ENCODE measurements at regions not wholly inside any gene's neighbourhood (a gene's known extent, or its start where the extent isn't known, plus 50 kb on each side); places are given as distances from the start of the nearest gene placed in this dataset.

GRCh38 chr12:104896146-104896545 is 61.9 kb downstream of the SLC41A2 start:
- H3K4me1 ChIP-seq: no peaks in the 10 kb centered on the region
- H3K4me3 ChIP-seq: no peak overlapping the region
- H3K36me3 ChIP-seq: no peaks in the 10 kb centered on the region
- no peak for DNase-seq (ENCODE audit: extremely low spot score in 2 of 2)
- intact Hi-C loops (cut with DNase I): no loop called here
- H3K27ac ChIP-seq: no peak overlapping the region
- no peaks in the 10 kb centered on the region for H3K9me3 ChIP-seq
- TF ChIP-seq POLR2AphosphoS5 (IDR thresholded peaks at IDR 0.05; ENCODE audit: insufficient read depth in 1 of 2, low read depth in 1 of 2) (no peak), CTCF (IDR thresholded peaks at IDR 0.05) (no peak), POLR2A (IDR thresholded peaks at IDR 0.05) (no peak)
- H3K27me3 ChIP-seq: no peaks in the 10 kb centered on the region

- H3K4me3 ChIP-seq: no peak overlapping the region
- H3K9me3 ChIP-seq: no peaks in the 10 kb centered on the region
- H3K27ac ChIP-seq: no peak overlapping the region
- DNase-seq (ENCODE audit: extremely low spot score in 2 of 2): no peak
- TF ChIP-seq POLR2AphosphoS5 (IDR thresholded peaks at IDR 0.05; ENCODE audit: insufficient read depth in 1 of 2, low read depth in 1 of 2) (no peak), POLR2A (IDR thresholded peaks at IDR 0.05) (no peak), CTCF (IDR thresholded peaks at IDR 0.05) (no peak)
- H3K36me3 ChIP-seq: no peaks in the 10 kb centered on the region
- no peaks in the 10 kb centered on the region for H3K4me1 ChIP-seq
- H3K27me3 ChIP-seq: no peaks in the 10 kb centered on the region
- intact Hi-C loops (cut with DNase I): no loop called here
Measured at GRCh38 chr12:104895415-104895814, 62.7 kb downstream of the SLC41A2 start.

GRCh38 chr12:104890476-104891096 is 67.5 kb downstream of the SLC41A2 start:
- intact Hi-C loops (cut with DNase I): no loop called here
- DNase-seq (ENCODE audit: extremely low spot score in 2 of 2): no peak

GRCh38 chr12:104889735-104890134 is 68.4 kb downstream of the SLC41A2 start:
- Histone ChIP-seq H3K4me1 (no peaks in the 10 kb centered on the region), H3K36me3 (no peaks in the 10 kb centered on the region), H3K27ac (no peak overlapping the region), H3K4me3 (no peak overlapping the region), H3K9me3 (no peaks in the 10 kb centered on the region), H3K27me3 (no peaks in the 10 kb centered on the region)
- DNase-seq (ENCODE audit: extremely low spot score in 2 of 2): no peak
- intact Hi-C loops (cut with DNase I): no loop called here
- TF ChIP-seq CTCF (IDR thresholded peaks at IDR 0.05) (no peak), POLR2AphosphoS5 (IDR thresholded peaks at IDR 0.05; ENCODE audit: insufficient read depth in 1 of 2, low read depth in 1 of 2) (no peak), POLR2A (IDR thresholded peaks at IDR 0.05) (no peak)

More at GRCh38 chr12:104890476-104891096, 67.5 kb downstream of the SLC41A2 start:
- H3K4me3 ChIP-seq: no peak overlapping the region
- H3K4me1 ChIP-seq: no peaks in the 10 kb centered on the region
- no peaks in the 10 kb centered on the region for H3K27me3 ChIP-seq
- no peaks in the 10 kb centered on the region for H3K36me3 ChIP-seq
- H3K27ac ChIP-seq: no peak overlapping the region
- TF ChIP-seq POLR2AphosphoS5 (IDR thresholded peaks at IDR 0.05; ENCODE audit: insufficient read depth in 1 of 2, low read depth in 1 of 2) (no peak), CTCF (IDR thresholded peaks at IDR 0.05) (no peak), POLR2A (IDR thresholded peaks at IDR 0.05) (no peak)
- no peaks in the 10 kb centered on the region for H3K9me3 ChIP-seq

- H3K27ac ChIP-seq: no peak overlapping the region
- H3K4me1 ChIP-seq: no peaks in the 10 kb centered on the region
- no peaks in the 10 kb centered on the region for H3K9me3 ChIP-seq
- no peak for DNase-seq (ENCODE audit: extremely low spot score in 2 of 2)
- no peak overlapping the region for H3K4me3 ChIP-seq
- TF ChIP-seq CTCF (IDR thresholded peaks at IDR 0.05) (no peak), POLR2AphosphoS5 (IDR thresholded peaks at IDR 0.05; ENCODE audit: insufficient read depth in 1 of 2, low read depth in 1 of 2) (no peak), POLR2A (IDR thresholded peaks at IDR 0.05) (no peak)
- H3K36me3 ChIP-seq: no peaks in the 10 kb centered on the region
- no peaks in the 10 kb centered on the region for H3K27me3 ChIP-seq
- intact Hi-C loops (cut with DNase I): no loop called here
Measured at GRCh38 chr12:104888892-104889291, 69.2 kb downstream of the SLC41A2 start.
